ENCODE measurements at regions not wholly inside any gene's neighbourhood (a gene's known extent, or its start where the extent isn't known, plus 50 kb on each side); places are given as distances from the start of the nearest gene placed in this dataset.

- Mint-ChIP-seq H3K27ac (no peak overlapping the region), H3K27me3 (ENCODE audit: low read depth in 3 of 3) (peaks cover 0 to 3% (median 0%) of the 10 kb centered on the region in 3 donors), H3K36me3 (no peaks in the 10 kb centered on the region)
These were observed 238.5 kb upstream of the ROBO1 start for GRCh38 chr3:80006315-80006714.

GRCh38 chr3:80000022-80000421, 232.2 kb upstream of the ROBO1 start:
- Mint-ChIP-seq H3K4me1 (no peaks in the 10 kb centered on the region), H3K9me3 (peaks cover 3 to 30% (median 13%) of the 10 kb centered on the region in 6 donors), H3K27ac (no peak overlapping the region), H3K4me3 (no peak overlapping the region), H3K27me3 (ENCODE audit: low read depth in 3 of 3) (peaks cover 0 to 2% (median 0%) of the 10 kb centered on the region in 3 donors), H3K36me3 (no peaks in the 10 kb centered on the region)
- DNase-seq, result no peak

More at GRCh38 chr3:80006315-80006714, 238.5 kb upstream of the ROBO1 start:
- H3K9me3 Mint-ChIP-seq, result peaks cover 7 to 38% (median 19%) of the 10 kb centered on the region in 6 donors
- H3K4me1 Mint-ChIP-seq, result no peaks in the 10 kb centered on the region
- H3K4me3 Mint-ChIP-seq, result no peak overlapping the region
- no peak for DNase-seq

GRCh38 chr3:79994397-79994796, 226.6 kb upstream of the ROBO1 start:
- H3K4me3 Mint-ChIP-seq, result no peak overlapping the region
- no peaks in the 10 kb centered on the region for H3K27me3 Mint-ChIP-seq (ENCODE audit: low read depth in 3 of 3)
- peaks cover 6 to 52% (median 20%) of the 10 kb centered on the region in 6 donors for H3K9me3 Mint-ChIP-seq
- H3K4me1 Mint-ChIP-seq, result no peaks in the 10 kb centered on the region
- DNase-seq, result no peak
- peaks cover 0 to 7% (median 0%) of the 10 kb centered on the region in 3 donors for H3K36me3 Mint-ChIP-seq
- H3K27ac Mint-ChIP-seq, result no peak overlapping the region

- Mint-ChIP-seq H3K27me3 (ENCODE audit: low read depth in 3 of 3) (peaks cover 0 to 3% (median 0%) of the 10 kb centered on the region in 3 donors), H3K27ac (no peak overlapping the region), H3K4me3 (no peak overlapping the region), H3K36me3 (no peaks in the 10 kb centered on the region), H3K9me3 (peaks cover 8 to 29% (median 15%) of the 10 kb centered on the region in 6 donors), H3K4me1 (no peaks in the 10 kb centered on the region)
- no peak for DNase-seq
These were observed 218.5 kb upstream of the ROBO1 start for GRCh38 chr3:79986338-79986737.

- H3K9me3 Mint-ChIP-seq, result peaks cover 8 to 25% (median 16%) of the 10 kb centered on the region in 6 donors
- no peak overlapping the region for H3K27ac Mint-ChIP-seq
- DNase-seq, result no peak
- no peaks in the 10 kb centered on the region for H3K36me3 Mint-ChIP-seq
- H3K4me3 Mint-ChIP-seq, result no peak overlapping the region
- no peaks in the 10 kb centered on the region for H3K4me1 Mint-ChIP-seq
- H3K27me3 Mint-ChIP-seq (ENCODE audit: low read depth in 3 of 3), result peaks cover 0 to 3% (median 0%) of the 10 kb centered on the region in 3 donors
These were observed 218.0 kb upstream of the ROBO1 start for GRCh38 chr3:79985816-79986215.

- Mint-ChIP-seq H3K4me3 (no peak overlapping the region), H3K4me1 (no peaks in the 10 kb centered on the region), H3K27me3 (ENCODE audit: low read depth in 3 of 3) (no peaks in the 10 kb centered on the region), H3K9me3 (peaks cover 3 to 41% (median 14%) of the 10 kb centered on the region in 6 donors), H3K36me3 (no peaks in the 10 kb centered on the region), H3K27ac (no peak overlapping the region)
- DNase-seq, result no peak
These were observed 215.3 kb upstream of the ROBO1 start for GRCh38 chr3:79983118-79983517.

- Mint-ChIP-seq H3K27ac (no peak overlapping the region), H3K9me3 (peaks cover 3 to 50% (median 22%) of the 10 kb centered on the region in 6 donors), H3K36me3 (no peaks in the 10 kb centered on the region), H3K27me3 (ENCODE audit: low read depth in 3 of 3) (no peaks in the 10 kb centered on the region), H3K4me3 (no peak overlapping the region), H3K4me1 (no peaks in the 10 kb centered on the region)
- DNase-seq, result no peak
These were observed 212.2 kb upstream of the ROBO1 start for GRCh38 chr3:79979990-79980389.

GRCh38 chr3:79976466-79976865, 208.7 kb upstream of the ROBO1 start:
- no peaks in the 10 kb centered on the region for H3K36me3 Mint-ChIP-seq
- H3K9me3 Mint-ChIP-seq, result peaks cover 0 to 48% (median 21%) of the 10 kb centered on the region in 6 donors
- H3K4me1 Mint-ChIP-seq, result no peaks in the 10 kb centered on the region
- DNase-seq, result no peak
- no peaks in the 10 kb centered on the region for H3K27me3 Mint-ChIP-seq (ENCODE audit: low read depth in 3 of 3)
- no peak overlapping the region for H3K27ac Mint-ChIP-seq
- no peak overlapping the region for H3K4me3 Mint-ChIP-seq

- no peaks in the 10 kb centered on the region for H3K4me1 Mint-ChIP-seq
- no peak overlapping the region for H3K4me3 Mint-ChIP-seq
- no peak overlapping the region for H3K27ac Mint-ChIP-seq
- H3K9me3 Mint-ChIP-seq, result peaks cover 0 to 49% (median 25%) of the 10 kb centered on the region in 6 donors
- H3K36me3 Mint-ChIP-seq, result peaks cover 0 to 6% (median 0%) of the 10 kb centered on the region in 3 donors
- no peaks in the 10 kb centered on the region for H3K27me3 Mint-ChIP-seq (ENCODE audit: low read depth in 3 of 3)
- no peak for DNase-seq
These were observed 206.3 kb upstream of the ROBO1 start for GRCh38 chr3:79973917-79974595.

- Mint-ChIP-seq H3K4me3 (no peak overlapping the region), H3K27ac (no peak overlapping the region)
These were observed 205.7 kb upstream of the ROBO1 start for GRCh38 chr3:79973482-79973881.

GRCh38 chr3:79968418-79968817, 200.6 kb upstream of the ROBO1 start:
- Mint-ChIP-seq H3K4me1 (no peaks in the 10 kb centered on the region), H3K27me3 (ENCODE audit: low read depth in 3 of 3) (peaks cover 0 to 2% (median 0%) of the 10 kb centered on the region in 3 donors), H3K9me3 (peaks cover 12 to 32% (median 25%) of the 10 kb centered on the region in 6 donors), H3K36me3 (peaks cover 0 to 6% (median 0%) of the 10 kb centered on the region in 3 donors), H3K4me3 (no peak overlapping the region), H3K27ac (no peak overlapping the region)
- DNase-seq, result no peak

More at GRCh38 chr3:79973482-79973881, 205.7 kb upstream of the ROBO1 start:
- no peaks in the 10 kb centered on the region for H3K4me1 Mint-ChIP-seq
- peaks cover 0 to 6% (median 0%) of the 10 kb centered on the region in 3 donors for H3K36me3 Mint-ChIP-seq
- peaks cover under 1 to 51% (median 26%) of the 10 kb centered on the region in 6 donors for H3K9me3 Mint-ChIP-seq
- DNase-seq, result no peak
- no peaks in the 10 kb centered on the region for H3K27me3 Mint-ChIP-seq (ENCODE audit: low read depth in 3 of 3)

- no peak for DNase-seq
- Mint-ChIP-seq H3K9me3 (peaks cover 11 to 44% (median 31%) of the 10 kb centered on the region in 6 donors), H3K4me3 (no peak overlapping the region), H3K27ac (no peak overlapping the region), H3K4me1 (no peaks in the 10 kb centered on the region), H3K27me3 (ENCODE audit: low read depth in 3 of 3) (peaks cover 0 to 5% (median 0%) of the 10 kb centered on the region in 3 donors), H3K36me3 (no peaks in the 10 kb centered on the region)
These were observed 192.8 kb upstream of the ROBO1 start for GRCh38 chr3:79960594-79960993.

GRCh38 chr3:79957066-79957465, 189.3 kb upstream of the ROBO1 start:
- Mint-ChIP-seq H3K4me1 (no peaks in the 10 kb centered on the region), H3K27ac (no peak overlapping the region), H3K4me3 (no peak overlapping the region), H3K27me3 (ENCODE audit: low read depth in 3 of 3) (peaks cover 0 to 3% (median 0%) of the 10 kb centered on the region in 3 donors), H3K36me3 (no peaks in the 10 kb centered on the region), H3K9me3 (peaks cover 10 to 48% (median 30%) of the 10 kb centered on the region in 6 donors)
- DNase-seq, result no peak

- H3K27ac Mint-ChIP-seq, result no peak overlapping the region
- no peak overlapping the region for H3K4me3 Mint-ChIP-seq
- peaks cover 0 to 4% (median 0%) of the 10 kb centered on the region in 3 donors for H3K36me3 Mint-ChIP-seq
- peaks cover 0 to 3% (median 1%) of the 10 kb centered on the region in 3 donors for H3K27me3 Mint-ChIP-seq (ENCODE audit: low read depth in 3 of 3)
- no peak for DNase-seq
- no peaks in the 10 kb centered on the region for H3K4me1 Mint-ChIP-seq
- H3K9me3 Mint-ChIP-seq, result peaks cover 17 to 51% (median 31%) of the 10 kb centered on the region in 6 donors
These were observed 187.0 kb upstream of the ROBO1 start for GRCh38 chr3:79954756-79955155.
